22Rv1 (cell line): ENCODE measurements at regions not wholly inside any gene's neighbourhood (a gene's known extent, or its start where the extent isn't known, plus 50 kb on each side); places are given as distances from the start of the nearest gene placed in this dataset.

Source experiments
- CTCF ChIP-seq: fragments of 450-650 bp; IDR thresholded peaks from 2 replicates; pipeline ENCODE4 v1.5.1; 2017; ENCODE audit warnings: mild to moderate bottlenecking
- ZFX ChIP-seq: fragments of 450-650 bp; IDR thresholded peaks from 2 replicates; pipeline ENCODE4 v1.6.1; 2017; ENCODE audit warnings: antibody characterized with exemption, borderline replicate concordance

GRCh38 chr3:153577059-153577736, 415.2 kb downstream of the RAP2B start:
- TF ChIP-seq CTCF (no peak), ZFX (no peak)
